GM21825 (cell line): ENCODE measurements at regions not wholly inside any gene's neighbourhood (a gene's known extent, or its start where the extent isn't known, plus 50 kb on each side); places are given as distances from the start of the nearest gene placed in this dataset.
"Not testable (repeated sequence)": the region's sequence is repeated elsewhere in the genome, so short reads cannot be mapped to it uniquely, and the experiment has no call there.

Experiments
- ATAC-seq: cut with Tn5 transposase; IDR thresholded peaks from one replicate; pipeline ENCODE4 v1.9.1; 2021; ENCODE audit warnings: mild to moderate bottlenecking, moderate library complexity; ENCODE audit not compliant: unreplicated experiment

- no peak for ATAC-seq
Measured at GRCh38 chr10:84626397-84627087, 298.2 kb downstream of the CCSER2 start.

DNA sequence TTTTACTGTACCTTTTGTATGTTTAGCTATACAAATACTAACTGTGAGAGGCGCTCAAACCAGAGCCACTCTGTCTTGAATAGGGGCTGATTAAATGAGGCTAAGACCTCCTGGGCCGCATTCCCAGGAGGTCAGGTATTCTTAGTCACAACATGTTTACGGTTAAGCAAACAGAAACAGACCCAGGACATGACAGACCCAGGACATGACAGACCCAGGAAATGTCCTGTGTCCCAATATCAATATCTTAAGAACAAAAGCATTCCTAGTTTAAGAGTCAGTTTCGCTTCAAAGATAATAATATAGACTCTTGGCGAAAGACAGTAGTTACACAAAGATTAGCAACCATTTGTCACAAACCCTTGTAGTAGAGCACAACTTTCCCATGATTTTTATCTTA lies 304.5 kb downstream of the CCSER2 start:
- ATAC-seq, result no peak

DNA sequence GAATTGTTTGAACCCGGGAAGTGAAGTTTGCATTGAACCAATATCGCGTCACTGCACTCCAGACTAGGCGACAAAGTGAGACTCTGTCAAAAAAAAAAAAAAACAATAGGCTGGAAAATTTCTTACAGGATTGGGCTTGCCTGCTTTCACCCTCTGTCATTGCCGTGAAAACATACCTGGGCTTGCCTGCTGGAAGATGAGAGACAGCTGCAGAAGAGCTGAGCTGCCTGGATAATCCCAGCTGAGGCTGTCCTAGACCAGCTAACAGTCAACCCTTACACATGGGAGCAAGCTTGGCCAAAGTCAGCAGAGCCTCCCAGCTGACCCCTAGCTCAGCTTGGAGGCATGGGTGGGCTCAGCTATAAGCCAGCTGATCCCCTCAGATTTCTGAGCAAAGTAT lies 306.2 kb downstream of the CCSER2 start:
- no peak for ATAC-seq

DNA sequence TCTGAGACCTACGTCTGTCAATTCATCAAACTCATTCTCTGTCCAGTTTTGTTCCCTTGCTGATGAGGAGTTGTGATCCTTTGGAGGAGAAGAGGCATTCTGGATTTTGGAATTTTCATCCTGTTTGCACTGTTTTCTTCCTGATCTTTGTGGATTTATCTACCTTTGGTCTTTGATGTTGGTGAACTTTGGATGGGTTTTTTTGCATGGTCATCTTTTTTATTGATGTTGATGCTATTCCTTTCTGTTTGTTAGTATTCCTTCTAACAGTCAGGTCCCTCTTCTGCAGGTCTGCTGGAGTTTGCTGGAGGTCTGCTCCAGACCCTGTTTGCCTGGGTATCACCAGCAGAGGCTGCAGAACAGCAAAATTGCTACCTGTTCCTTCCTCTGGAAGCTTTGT lies 322.2 kb downstream of the CCSER2 start:
- ATAC-seq, result not testable (repeated sequence)

DNA sequence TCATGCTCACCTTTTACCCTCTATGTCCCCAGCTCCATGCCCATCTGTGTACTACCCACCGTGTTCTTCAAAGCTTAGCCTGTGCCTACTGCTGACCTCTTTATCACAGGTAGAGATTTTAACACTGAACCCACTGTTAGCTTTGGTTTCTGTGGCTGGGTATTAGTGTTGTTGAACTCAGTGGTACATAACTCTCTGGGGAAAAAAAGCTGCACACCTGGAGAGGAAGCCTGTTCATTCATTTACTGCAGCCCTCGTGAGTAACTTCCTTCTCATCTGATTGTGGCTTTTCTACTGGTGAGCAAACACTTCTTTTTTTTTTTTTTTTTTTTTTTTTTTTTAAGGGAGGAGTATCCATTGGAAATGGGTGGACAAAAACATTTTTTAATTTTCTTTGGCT lies 326.3 kb downstream of the CCSER2 start:
- peak; percentile 76 for ATAC-seq

DNA sequence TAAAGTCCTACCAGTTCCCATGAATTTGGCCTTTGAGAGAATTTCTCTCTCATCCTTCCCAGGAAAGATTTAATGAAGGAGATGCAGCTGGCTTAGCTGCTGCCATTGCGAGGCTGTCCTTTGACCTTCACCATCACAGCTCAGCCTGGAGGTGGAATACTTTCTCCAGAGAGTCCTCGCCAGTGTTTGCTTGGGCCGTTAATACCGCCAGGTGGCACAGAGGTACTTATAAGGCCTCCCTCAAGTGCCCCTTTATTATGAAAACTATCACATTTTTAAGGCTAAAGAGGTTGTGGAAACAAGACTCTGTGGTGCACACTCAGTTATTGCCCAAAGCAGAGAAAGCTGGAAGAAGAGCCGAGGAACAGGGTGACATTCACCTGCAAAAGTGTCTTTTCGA lies 330.6 kb downstream of the CCSER2 start:
- ATAC-seq, result no peak

- ATAC-seq, result no peak
Measured at GRCh38 chr10:84659497-84660439, 331.4 kb downstream of the CCSER2 start.

GRCh38 chr10:84660450-84661159 lies 332.2 kb downstream of the CCSER2 start:
- ATAC-seq, result no peak

DNA sequence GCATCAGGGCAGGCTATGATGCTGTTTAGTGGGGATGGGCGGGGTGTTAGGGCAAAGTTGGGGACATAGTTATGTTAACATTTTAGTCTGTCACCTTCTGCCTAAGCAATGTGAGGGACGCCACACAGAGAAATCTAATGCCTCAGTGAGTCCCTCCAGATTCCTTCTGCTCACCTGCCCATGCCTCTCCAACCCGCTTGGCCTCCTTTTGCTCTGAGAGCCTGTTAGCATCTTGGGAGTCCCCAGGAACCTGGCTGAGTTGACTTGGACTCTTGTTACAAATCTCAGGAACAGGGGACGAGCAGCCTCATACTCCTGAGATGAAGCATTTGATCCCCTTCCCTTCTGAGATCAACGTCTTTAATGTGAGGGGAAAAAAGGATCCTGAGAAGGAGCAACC lies 336.8 kb downstream of the CCSER2 start:
- ATAC-seq, result no peak

- peak; percentile 67 for ATAC-seq
Measured at GRCh38 chr10:84665883-84666463, 337.6 kb downstream of the CCSER2 start.

- no peak for ATAC-seq
Measured at GRCh38 chr10:84668186-84668763, 339.9 kb downstream of the CCSER2 start.

DNA sequence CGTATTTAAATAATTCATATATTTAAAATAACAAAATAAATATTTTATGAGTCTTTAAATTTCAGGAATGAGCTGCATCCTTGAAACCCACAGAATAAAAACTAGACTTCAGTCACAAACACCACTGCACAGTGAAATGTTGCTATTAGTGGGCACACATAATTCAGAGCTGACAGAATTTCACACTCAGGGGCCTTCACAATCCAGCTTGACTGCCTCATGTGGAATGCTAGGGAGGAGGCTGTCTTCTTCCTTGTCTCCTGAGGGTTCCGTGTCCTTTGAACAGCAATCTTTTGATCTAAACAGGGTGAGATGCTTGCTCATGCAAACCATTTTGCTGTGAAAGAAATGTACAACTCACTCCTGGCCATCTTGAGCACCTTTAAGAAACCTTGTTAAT lies 346.7 kb downstream of the CCSER2 start:
- no peak for ATAC-seq

- no peak for ATAC-seq
Measured at GRCh38 chr10:84676536-84676935, 348.1 kb downstream of the CCSER2 start.

GRCh38 chr10:84681781-84682180 lies 353.4 kb downstream of the CCSER2 start:
- ATAC-seq, result no peak

GRCh38 chr10:84683550-84683949 lies 355.2 kb downstream of the CCSER2 start:
- no peak for ATAC-seq

DNA sequence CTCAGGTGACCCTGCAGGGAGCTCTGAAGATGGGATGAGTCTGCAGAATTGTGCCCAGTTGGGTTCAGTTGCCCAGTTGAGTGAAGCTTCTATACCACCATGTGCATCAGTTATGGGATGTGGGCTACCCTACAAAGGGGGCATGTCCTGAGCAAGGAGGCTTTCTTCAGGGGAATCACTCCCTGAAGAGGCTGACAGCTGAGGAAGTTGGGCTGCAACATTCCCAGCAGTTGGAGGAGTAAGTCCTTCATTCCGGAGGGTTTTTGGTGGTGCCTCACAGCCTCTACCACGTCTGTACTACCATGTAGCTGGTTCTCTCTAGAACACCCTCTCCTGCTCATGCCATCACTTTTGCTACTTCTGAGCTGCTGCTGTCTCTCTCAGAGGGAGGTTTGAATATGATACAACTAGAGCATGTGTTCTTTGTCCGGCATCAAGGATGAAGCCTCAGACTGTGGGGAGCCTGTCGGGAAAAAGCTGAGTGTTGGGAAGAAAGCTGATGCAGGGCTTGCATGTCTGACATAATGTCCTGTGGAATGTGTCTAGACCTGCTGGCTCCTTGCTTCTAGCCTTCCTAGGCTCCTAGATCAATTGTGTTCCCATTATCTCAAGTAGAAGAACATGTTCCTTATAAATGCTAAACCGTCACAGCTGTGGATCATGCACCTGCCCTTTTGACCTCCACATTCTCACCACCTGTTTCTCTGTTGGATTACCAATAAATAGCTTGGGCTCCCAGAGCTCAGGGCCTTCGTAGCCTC lies 355.8 kb downstream of the CCSER2 start:
- ATAC-seq, result no peak

DNA sequence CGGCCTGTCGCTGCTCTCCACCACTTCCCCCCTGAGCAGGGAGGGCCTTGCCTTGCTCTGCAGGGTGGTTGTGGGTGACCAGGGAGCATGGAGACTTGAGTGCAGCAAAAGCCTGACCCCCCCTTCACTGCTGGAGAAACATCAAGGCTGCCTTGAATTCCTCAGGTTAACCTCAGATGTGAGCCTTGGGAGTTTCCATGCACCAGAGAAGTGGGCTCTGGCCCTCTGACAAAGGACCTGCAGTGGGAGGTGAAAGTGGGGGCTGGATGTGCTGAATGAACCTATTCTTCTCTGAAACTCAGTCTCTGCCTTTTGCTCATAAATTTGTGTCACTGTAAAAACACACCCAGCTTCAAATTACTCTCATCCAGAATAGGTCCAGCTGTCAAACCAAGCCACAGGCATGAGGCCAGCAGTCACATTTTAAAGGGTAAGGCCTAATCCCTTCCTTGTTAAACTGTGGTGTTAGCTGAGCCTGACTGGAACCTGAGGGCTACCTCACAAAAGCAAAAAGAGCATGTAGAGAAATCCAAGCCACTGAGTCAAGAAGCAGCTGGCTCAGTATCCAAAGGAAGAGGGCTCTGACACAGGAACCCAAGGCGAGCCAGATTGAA lies 356.8 kb downstream of the CCSER2 start:
- ATAC-seq, result no peak

- no peak for ATAC-seq
Measured at GRCh38 chr10:84693006-84693405, 364.6 kb downstream of the CCSER2 start.

DNA sequence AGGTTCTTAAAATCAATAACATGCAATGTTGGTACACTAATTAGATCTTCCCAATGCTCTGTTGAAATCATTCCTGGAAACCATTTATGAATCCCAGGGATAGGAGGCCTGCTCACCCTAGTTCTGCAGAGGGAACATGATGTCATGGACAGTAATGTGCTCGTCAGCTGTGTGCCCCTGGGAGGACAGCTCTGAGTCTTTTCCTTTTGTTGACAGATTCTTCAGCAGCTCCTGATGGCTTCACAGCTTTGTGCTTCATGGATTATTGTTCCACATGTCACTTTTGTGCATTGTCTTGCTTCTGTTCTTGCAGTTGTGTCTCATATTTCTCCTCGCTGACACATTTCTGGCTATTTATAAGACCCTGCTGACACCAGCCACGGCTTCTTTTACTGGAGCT lies 367.5 kb downstream of the CCSER2 start:
- no peak for ATAC-seq

- ATAC-seq, result no peak
Measured at GRCh38 chr10:84696610-84697009, 368.2 kb downstream of the CCSER2 start.
